CD4-positive, alpha-beta T cell (primary cell): ENCODE measurements at regions not wholly inside any gene's neighbourhood (a gene's known extent, or its start where the extent isn't known, plus 50 kb on each side); places are given as distances from the start of the nearest gene placed in this dataset.

Experiments used
- ATAC-seq: fragments of 200-7000 bp; cut with Tn5 transposase; one replicate; pipeline ENCODE4 v1.10.0; 2022; ENCODE audit warnings: mild to moderate bottlenecking; ENCODE audit not compliant: poor library complexity
- CTCF ChIA-PET: fragments of 350-600 bp; sonication (Branson Sonifier 250); formaldehyde crosslinking; loops from one replicate; lab custom pipeline; 2021; ENCODE audit warnings: antibody characterized with exemption, inconsistent platforms; lab: Charles Lee
- POLR2A ChIA-PET: fragments of 350-600 bp; sonication (Branson Sonifier 250); formaldehyde crosslinking; loops from one replicate; lab custom pipeline; 2021; ENCODE audit warnings: antibody characterized with exemption, inconsistent platforms; lab: Charles Lee
- DNase-seq, 14 experiments: peaks; one replicate each; pipeline ENCODE4 v3.0.0-alpha.2; 2013 to 2020; ENCODE audit warnings: mixed read lengths in 2 of 14
- H3K27ac ChIP-seq, 2 donors: one replicate each; pipeline versions ENCODE4 v1.5.1 to v1.7.0; 2013; ENCODE audit warnings: low read length in 2 of 2, low read depth in 1 of 2, mild to moderate bottlenecking in 1 of 2
- H3K27me3 ChIP-seq, 2 experiments: 1 replicate in 1 of 2; 2 replicates in 1 of 2; pipeline versions ENCODE4 v1.6.1 to v1.7.0; 2013; ENCODE audit warnings: low read length in 2 of 2, control low read depth in 1 of 2, mild to moderate bottlenecking in 1 of 2, moderate library complexity in 1 of 2; ENCODE audit not compliant: insufficient read depth in 2 of 2, control insufficient read depth in 1 of 2
- H3K36me3 ChIP-seq: one replicate; pipeline ENCODE4 v1.6.1; 2013; ENCODE audit warnings: low read length, control low read depth; ENCODE audit not compliant: insufficient read depth
- H3K4me1 ChIP-seq: one replicate; pipeline ENCODE4 v1.6.1; 2013; ENCODE audit warnings: low read length, control low read depth; ENCODE audit not compliant: insufficient read depth
- H3K4me3 ChIP-seq: one replicate; pipeline ENCODE4 v1.5.1; 2013; ENCODE audit warnings: mild to moderate bottlenecking, low read length, moderate library complexity
- H3K9me3 ChIP-seq, 2 experiments: 1 replicate in 1 of 2; 2 replicates in 1 of 2; pipeline versions ENCODE4 v1.6.1 to v1.7.0; 2013; ENCODE audit warnings: low read length in 2 of 2, mild to moderate bottlenecking in 2 of 2, control low read depth in 1 of 2, moderate library complexity in 1 of 2; ENCODE audit not compliant: control insufficient read depth in 1 of 2, insufficient read depth in 1 of 2
- H3K27ac Mint-ChIP-seq: one replicate; pipeline ENCODE4 v1.8.0; 2020; ENCODE audit warnings: mixed read lengths
- H3K27me3 Mint-ChIP-seq: one replicate; pipeline ENCODE4 v1.8.0; 2021; ENCODE audit warnings: mixed read lengths
- H3K36me3 Mint-ChIP-seq: one replicate; pipeline ENCODE4 v1.8.0; 2021; ENCODE audit warnings: low read depth, mixed read lengths
- H3K4me1 Mint-ChIP-seq: one replicate; pipeline ENCODE4 v1.8.0; 2021; ENCODE audit warnings: low read depth, mixed read lengths
- H3K4me3 Mint-ChIP-seq: one replicate; pipeline ENCODE4 v1.8.0; 2020; ENCODE audit warnings: mild to moderate bottlenecking, mixed read lengths
- H3K9me3 Mint-ChIP-seq: one replicate; pipeline ENCODE4 v1.8.0; 2020; ENCODE audit warnings: mixed read lengths
- intact Hi-C, 2 experiments: fragments of 100-400 bp; cut with DNase I in 1 of 2; cut with micrococcal nuclease in 1 of 2; formaldehyde crosslinking; loops; one replicate each; pipeline versions ENCODE4 v1.15.1 to v1.9.0; 2023 to 2025; cut with DNase I, micrococcal nuclease
- TF ChIP-seq, protein P1 (sequence below): fragments of 200-600 bp; IDR thresholded peaks from one replicate; pipeline ENCODE4 v1.8.0; 2022; ENCODE audit warnings: antibody characterized with exemption, mild to moderate bottlenecking

DNA sequence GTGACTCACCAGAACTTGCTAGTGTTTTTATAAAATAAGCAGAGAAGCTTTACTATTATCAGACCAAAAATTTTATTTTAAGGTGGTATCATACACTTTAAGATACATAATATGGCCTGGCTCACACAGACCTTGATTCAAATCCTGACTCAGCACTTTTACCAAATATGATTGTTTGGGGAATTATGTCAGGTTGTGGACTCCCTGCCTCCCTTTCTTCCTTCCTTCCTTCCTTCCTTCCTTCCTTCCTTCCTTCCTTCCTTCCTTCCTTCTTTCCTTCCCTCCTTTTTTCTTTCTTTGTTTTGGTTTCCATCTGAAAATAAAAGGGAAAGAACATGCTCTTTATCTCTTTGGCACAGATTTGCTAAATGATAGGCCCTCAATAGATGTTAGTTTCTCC is 186.0 kb upstream of the MMS22L start:
- no peaks in the 10 kb centered on the region for H3K27me3 ChIP-seq
- Mint-ChIP-seq H3K27me3 (peaks cover 14% of the 10 kb centered on the region), H3K9me3 (no peaks in the 10 kb centered on the region), H3K36me3 (no peaks in the 10 kb centered on the region), H3K4me1 (no peaks in the 10 kb centered on the region), H3K27ac (no peak overlapping the region), H3K4me3 (no peak overlapping the region)
- TF ChIP-seq, protein P1, sequence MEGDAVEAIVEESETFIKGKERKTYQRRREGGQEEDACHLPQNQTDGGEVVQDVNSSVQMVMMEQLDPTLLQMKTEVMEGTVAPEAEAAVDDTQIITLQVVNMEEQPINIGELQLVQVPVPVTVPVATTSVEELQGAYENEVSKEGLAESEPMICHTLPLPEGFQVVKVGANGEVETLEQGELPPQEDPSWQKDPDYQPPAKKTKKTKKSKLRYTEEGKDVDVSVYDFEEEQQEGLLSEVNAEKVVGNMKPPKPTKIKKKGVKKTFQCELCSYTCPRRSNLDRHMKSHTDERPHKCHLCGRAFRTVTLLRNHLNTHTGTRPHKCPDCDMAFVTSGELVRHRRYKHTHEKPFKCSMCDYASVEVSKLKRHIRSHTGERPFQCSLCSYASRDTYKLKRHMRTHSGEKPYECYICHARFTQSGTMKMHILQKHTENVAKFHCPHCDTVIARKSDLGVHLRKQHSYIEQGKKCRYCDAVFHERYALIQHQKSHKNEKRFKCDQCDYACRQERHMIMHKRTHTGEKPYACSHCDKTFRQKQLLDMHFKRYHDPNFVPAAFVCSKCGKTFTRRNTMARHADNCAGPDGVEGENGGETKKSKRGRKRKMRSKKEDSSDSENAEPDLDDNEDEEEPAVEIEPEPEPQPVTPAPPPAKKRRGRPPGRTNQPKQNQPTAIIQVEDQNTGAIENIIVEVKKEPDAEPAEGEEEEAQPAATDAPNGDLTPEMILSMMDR = no peak
- no peak for ATAC-seq
- H3K36me3 ChIP-seq = no peaks in the 10 kb centered on the region
- no peaks in the 10 kb centered on the region for H3K9me3 ChIP-seq
- intact Hi-C loops = no loop called here
- H3K4me3 ChIP-seq = no peak overlapping the region
- CTCF ChIA-PET = no interaction called here
- H3K4me1 ChIP-seq = no peaks in the 10 kb centered on the region
- no peak for DNase-seq
- POLR2A ChIA-PET = no interaction called here
- H3K27ac ChIP-seq = no peak overlapping the region

DNA sequence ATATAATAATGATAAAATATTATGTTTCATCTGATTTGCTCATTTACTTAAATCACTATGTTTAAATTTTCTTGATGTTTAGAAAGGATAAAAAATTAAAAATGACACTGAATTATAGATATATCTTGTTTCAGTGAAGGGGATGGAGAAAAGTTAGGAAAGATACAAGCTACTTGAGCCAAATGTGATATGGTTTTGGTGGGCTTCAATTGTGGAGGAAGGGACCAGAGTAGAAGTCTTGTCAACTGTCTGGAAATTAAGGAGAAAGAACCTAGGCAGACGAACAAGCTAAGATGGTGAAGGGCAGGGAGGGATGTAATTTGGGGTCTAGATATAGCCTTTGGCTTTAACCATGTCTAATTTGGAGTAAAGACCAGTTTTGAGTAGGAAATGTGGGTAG is 186.4 kb upstream of the MMS22L start:
- Histone ChIP-seq H3K27me3 (no peaks in the 10 kb centered on the region), H3K27ac (no peak overlapping the region), H3K4me3 (no peak overlapping the region), H3K36me3 (no peaks in the 10 kb centered on the region), H3K9me3 (no peaks in the 10 kb centered on the region), H3K4me1 (no peaks in the 10 kb centered on the region)
- Mint-ChIP-seq H3K27ac (no peak overlapping the region), H3K36me3 (no peaks in the 10 kb centered on the region), H3K27me3 (peaks cover 14% of the 10 kb centered on the region), H3K4me1 (no peaks in the 10 kb centered on the region), H3K9me3 (no peaks in the 10 kb centered on the region), H3K4me3 (no peak overlapping the region)
- ATAC-seq (no peak), DNase-seq (no peak)
- POLR2A ChIA-PET = no interaction called here
- intact Hi-C loops = no loop called here
- CTCF ChIA-PET = no interaction called here
- TF ChIP-seq, protein P1 = no peak

DNA sequence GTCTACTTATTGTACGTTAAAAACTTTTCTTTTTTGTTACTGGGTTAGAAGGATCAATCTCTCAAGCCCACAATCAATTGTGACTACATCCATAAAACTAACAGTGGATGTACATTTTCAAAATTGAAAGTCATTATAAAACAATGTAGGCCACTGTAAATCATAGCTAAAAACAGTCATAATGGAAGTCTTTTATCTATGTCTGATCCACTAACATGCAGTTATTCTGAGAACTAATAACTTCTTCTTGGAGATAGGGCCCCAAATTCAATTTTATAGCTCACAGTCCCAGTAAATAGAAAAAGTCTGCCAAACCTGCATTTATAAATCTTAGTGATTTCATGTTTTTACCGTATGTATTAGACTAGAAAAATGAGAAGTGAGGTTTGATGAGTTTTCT is 187.3 kb upstream of the MMS22L start:
- H3K27ac ChIP-seq = no peak overlapping the region
- TF ChIP-seq, protein P1 = no peak
- ChIA-PET POLR2A (no interaction called here), CTCF (no interaction called here)
- Mint-ChIP-seq H3K9me3 (no peaks in the 10 kb centered on the region), H3K4me3 (no peak overlapping the region), H3K4me1 (no peaks in the 10 kb centered on the region), H3K27me3 (peaks cover 14% of the 10 kb centered on the region), H3K27ac (no peak overlapping the region), H3K36me3 (no peaks in the 10 kb centered on the region)
- intact Hi-C loops = no loop called here
- no peak overlapping the region for H3K4me3 ChIP-seq
- no peaks in the 10 kb centered on the region for H3K4me1 ChIP-seq
- ATAC-seq (no peak), DNase-seq (no peak)
- H3K27me3 ChIP-seq = no peaks in the 10 kb centered on the region
- H3K36me3 ChIP-seq = no peaks in the 10 kb centered on the region
- no peaks in the 10 kb centered on the region for H3K9me3 ChIP-seq
